ENCODE measurements at regions not wholly inside any gene's neighbourhood (a gene's known extent, or its start where the extent isn't known, plus 50 kb on each side); places are given as distances from the start of the nearest gene placed in this dataset.

- no peak for TF ChIP-seq CTCF (IDR thresholded peaks at IDR 0.05)
These were observed 133.3 kb downstream of the DACT1 start for GRCh38 chr14:58771016-58771415.

GRCh38 chr14:58772116-58772515, 134.4 kb downstream of the DACT1 start:
- no peak for TF ChIP-seq CTCF (IDR thresholded peaks at IDR 0.05)

GRCh38 chr14:58772794-58773620, 135.2 kb downstream of the DACT1 start:
- TF ChIP-seq CTCF (IDR thresholded peaks at IDR 0.05): no peak

GRCh38 chr14:58774531-58774930, 136.8 kb downstream of the DACT1 start:
- TF ChIP-seq CTCF (IDR thresholded peaks at IDR 0.05): no peak

- TF ChIP-seq CTCF (IDR thresholded peaks at IDR 0.05): no peak
These were observed 138.8 kb downstream of the DACT1 start for GRCh38 chr14:58776516-58776915.

- no peak for TF ChIP-seq CTCF (IDR thresholded peaks at IDR 0.05)
These were observed 139.8 kb downstream of the DACT1 start for GRCh38 chr14:58777541-58777979.

GRCh38 chr14:58778202-58778601, 140.4 kb downstream of the DACT1 start:
- no peak for TF ChIP-seq CTCF (IDR thresholded peaks at IDR 0.05)

Data from LNCAP (cell line).